ENCODE measurements at regions not wholly inside any gene's neighbourhood (a gene's known extent, or its start where the extent isn't known, plus 50 kb on each side); places are given as distances from the start of the nearest gene placed in this dataset.

GRCh38 chr13:111410232-111411021 is 90.0 kb downstream of the TEX29 start:
- Histone ChIP-seq H3K4me1 (no peaks in the 10 kb centered on the region), H3K36me3 (no peaks in the 10 kb centered on the region), H3K9me3 (no peaks in the 10 kb centered on the region), H3K27me3 (peaks cover 0 to 65% (median 15%) of the 10 kb centered on the region in 9 donors), H3K4me3 (no peak overlapping the region), H3K27ac (no peak overlapping the region)
- TF ChIP-seq CTCF (IDR thresholded peaks at IDR 0.05) (no peak), POLR2A (IDR thresholded peaks at IDR 0.05) (no peak)
- DNase-seq (no peak), ATAC-seq (no peak)
- intact Hi-C loops (cut with DNase I), result no loop called here
- 84 to 90% (median 88%) methylated on average over 27 of the region's 27 CpGs for WGBS, 4 donors

- TF ChIP-seq CTCF (IDR thresholded peaks at IDR 0.05) (no peak), POLR2A (IDR thresholded peaks at IDR 0.05) (no peak)
- H3K4me3 ChIP-seq, result no peak overlapping the region
- H3K4me1 ChIP-seq, result no peaks in the 10 kb centered on the region
- H3K36me3 ChIP-seq, result no peaks in the 10 kb centered on the region
- H3K27ac ChIP-seq, result no peak overlapping the region
- 41 to 54% (median 47%) methylated on average over 36 to 48 of the region's 48 CpGs for WGBS, 4 donors
- DNase-seq (no peak), ATAC-seq (no peak)
- no peaks in the 10 kb centered on the region for H3K9me3 ChIP-seq
- peaks cover 0 to 63% (median 15%) of the 10 kb centered on the region in 9 donors for H3K27me3 ChIP-seq
- intact Hi-C loops (cut with DNase I), result no loop called here
Observed at GRCh38 chr13:111411151-111411858, 90.9 kb downstream of the TEX29 start.

GRCh38 chr13:111411919-111412650 is 91.6 kb downstream of the TEX29 start:
- no peak overlapping the region for H3K4me3 ChIP-seq
- DNase-seq (no peak), ATAC-seq (no peak)

More at GRCh38 chr13:111411919-111412650, 91.6 kb downstream of the TEX29 start:
- Histone ChIP-seq H3K27ac (no peak overlapping the region), H3K4me1 (no peaks in the 10 kb centered on the region), H3K9me3 (no peaks in the 10 kb centered on the region), H3K36me3 (no peaks in the 10 kb centered on the region), H3K27me3 (peaks cover 0 to 64% (median 15%) of the 10 kb centered on the region in 9 donors)
- intact Hi-C loops (cut with DNase I), result no loop called here
- TF ChIP-seq POLR2A (IDR thresholded peaks at IDR 0.05) (no peak), CTCF (IDR thresholded peaks at IDR 0.05) (no peak)
- 50 to 57% (median 55%) methylated on average over 15 of the region's 15 CpGs for WGBS, 4 donors
